ENCODE measurements at regions not wholly inside any gene's neighbourhood (a gene's known extent, or its start where the extent isn't known, plus 50 kb on each side); places are given as distances from the start of the nearest gene placed in this dataset.

- no peak for DNase-seq (ENCODE audit: low read depth in 2 of 2)
- TF ChIP-seq CTCF (IDR thresholded peaks at IDR 0.05; ENCODE audit: low read depth, low read length), result no peak
- H3K4me3 ChIP-seq (replicated peaks in 1 of 2; ENCODE audit: low read depth in 2 of 2, low read length in 2 of 2), result no peak overlapping the region
Measured at GRCh38 chr10:29389493-29389892, 100.6 kb downstream of the LYZL1 start.

GRCh38 chr10:29389935-29390334 is 101.1 kb downstream of the LYZL1 start:
- no peak for TF ChIP-seq CTCF (IDR thresholded peaks at IDR 0.05; ENCODE audit: low read depth, low read length)
- DNase-seq (ENCODE audit: low read depth in 2 of 2), result no peak
- no peak overlapping the region for H3K4me3 ChIP-seq (replicated peaks in 1 of 2; ENCODE audit: low read depth in 2 of 2, low read length in 2 of 2)

GRCh38 chr10:29392376-29393021 is 103.6 kb downstream of the LYZL1 start:
- TF ChIP-seq CTCF (IDR thresholded peaks at IDR 0.05; ENCODE audit: low read depth, low read length), result peak; percentile 91
- peak; percentile 59 to 63 for DNase-seq (ENCODE audit: low read depth in 2 of 2)
- H3K4me3 ChIP-seq (replicated peaks in 1 of 2; ENCODE audit: low read depth in 2 of 2, low read length in 2 of 2), result no peak overlapping the region

- no peak for TF ChIP-seq CTCF (IDR thresholded peaks at IDR 0.05; ENCODE audit: low read depth, low read length)
- no peak for DNase-seq (ENCODE audit: low read depth in 2 of 2)
- H3K4me3 ChIP-seq (replicated peaks in 1 of 2; ENCODE audit: low read depth in 2 of 2, low read length in 2 of 2), result no peak overlapping the region
Measured at GRCh38 chr10:29394321-29394932, 105.6 kb downstream of the LYZL1 start.

GRCh38 chr10:29395409-29395808 is 106.5 kb downstream of the LYZL1 start:
- DNase-seq (ENCODE audit: low read depth in 2 of 2), result no peak
- no peak for TF ChIP-seq CTCF (IDR thresholded peaks at IDR 0.05; ENCODE audit: low read depth, low read length)
- H3K4me3 ChIP-seq (replicated peaks in 1 of 2; ENCODE audit: low read depth in 2 of 2, low read length in 2 of 2), result no peak overlapping the region

GRCh38 chr10:29397221-29397620 is 108.4 kb downstream of the LYZL1 start:
- no peak for DNase-seq (ENCODE audit: low read depth in 2 of 2)
- no peak for TF ChIP-seq CTCF (IDR thresholded peaks at IDR 0.05; ENCODE audit: low read depth, low read length)
- H3K4me3 ChIP-seq (replicated peaks in 1 of 2; ENCODE audit: low read depth in 2 of 2, low read length in 2 of 2), result no peak overlapping the region
